NCI-H510A treated with DMSO at 0.1 percent for 48 hours (cell line): ENCODE measurements at regions not wholly inside any gene's neighbourhood (a gene's known extent, or its start where the extent isn't known, plus 50 kb on each side); places are given as distances from the start of the nearest gene placed in this dataset.

Experiments used
- DNase-seq: peaks from one replicate; lab custom pipeline; 2025; lab: John Stamatoyannopoulos, UW

- DNase-seq, result no peak
These were observed 1164.3 kb upstream of the GYPC start for GRCh38 chr2:125491663-125492062.

- DNase-seq, result no peak
These were observed 1143.6 kb upstream of the GYPC start for GRCh38 chr2:125512313-125512712.

- DNase-seq, result no peak
These were observed 1139.4 kb upstream of the GYPC start for GRCh38 chr2:125516496-125517109.

GRCh38 chr2:125526093-125526492 lies 1129.9 kb upstream of the GYPC start:
- DNase-seq, result no peak

- DNase-seq, result no peak
These were observed 1120.9 kb upstream of the GYPC start for GRCh38 chr2:125535089-125535488.

GRCh38 chr2:125543968-125544514 lies 1111.9 kb upstream of the GYPC start:
- no peak for DNase-seq

- no peak for DNase-seq
These were observed 1102.2 kb upstream of the GYPC start for GRCh38 chr2:125553768-125554167.

GRCh38 chr2:125554956-125555355 lies 1101.0 kb upstream of the GYPC start:
- DNase-seq, result no peak

GRCh38 chr2:125559186-125559585 lies 1096.8 kb upstream of the GYPC start:
- DNase-seq, result no peak

- DNase-seq, result no peak
These were observed 1095.1 kb upstream of the GYPC start for GRCh38 chr2:125560855-125561254.

GRCh38 chr2:125561302-125561701 lies 1094.7 kb upstream of the GYPC start:
- DNase-seq, result no peak

GRCh38 chr2:125562924-125563323 lies 1093.0 kb upstream of the GYPC start:
- DNase-seq, result no peak

- no peak for DNase-seq
These were observed 1091.5 kb upstream of the GYPC start for GRCh38 chr2:125564471-125564870.

GRCh38 chr2:125566422-125566821 lies 1089.5 kb upstream of the GYPC start:
- no peak for DNase-seq

- no peak for DNase-seq
These were observed 1088.9 kb upstream of the GYPC start for GRCh38 chr2:125567100-125567499.

- DNase-seq, result no peak
These were observed 1083.3 kb upstream of the GYPC start for GRCh38 chr2:125572660-125573059.

- DNase-seq, result no peak
These were observed 1082.5 kb upstream of the GYPC start for GRCh38 chr2:125573432-125573831.

GRCh38 chr2:125576558-125576957 lies 1079.4 kb upstream of the GYPC start:
- DNase-seq, result no peak

- no peak for DNase-seq
These were observed 1074.4 kb upstream of the GYPC start for GRCh38 chr2:125581557-125581956.

GRCh38 chr2:125582516-125582915 lies 1073.4 kb upstream of the GYPC start:
- DNase-seq, result no peak

GRCh38 chr2:125584732-125585131 lies 1071.2 kb upstream of the GYPC start:
- DNase-seq, result no peak

GRCh38 chr2:125588780-125589179 lies 1067.2 kb upstream of the GYPC start:
- DNase-seq, result no peak

- DNase-seq, result no peak
These were observed 1064.0 kb upstream of the GYPC start for GRCh38 chr2:125591954-125592353.

GRCh38 chr2:125593036-125593435 lies 1062.9 kb upstream of the GYPC start:
- DNase-seq, result no peak
